ENCODE measurements at regions not wholly inside any gene's neighbourhood (a gene's known extent, or its start where the extent isn't known, plus 50 kb on each side); places are given as distances from the start of the nearest gene placed in this dataset.

DNA sequence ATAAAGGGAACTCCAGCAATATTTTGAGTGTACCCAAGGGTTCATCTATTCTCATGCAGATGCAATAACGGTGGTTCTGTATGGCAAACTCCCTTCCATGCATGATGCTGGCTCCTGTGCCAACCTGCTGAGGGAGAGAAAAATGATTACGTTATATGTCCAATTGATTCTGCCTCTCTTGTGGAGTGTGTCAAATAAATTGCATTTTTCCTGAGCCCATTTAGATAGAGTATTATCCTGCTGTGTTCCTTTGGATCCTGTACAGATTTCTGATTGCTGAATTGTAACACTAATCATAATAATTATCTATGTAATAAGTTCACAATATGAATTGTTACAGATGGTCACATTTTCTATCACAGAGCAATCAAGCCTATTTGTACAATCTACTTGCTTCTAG lies 821.7 kb downstream of the C4orf33 start:
- H3K27me3 ChIP-seq (replicated peaks; ENCODE audit: insufficient read depth) = no peaks in the 10 kb centered on the region
- no peaks in the 10 kb centered on the region for H3K36me3 ChIP-seq
- DNase-seq (ENCODE audit: low spot score) = no peak
- WGBS = 69% methylated on average over 2 of the region's 2 CpGs
- TF ChIP-seq CTCF (IDR thresholded peaks at IDR 0.05) (no peak), POLR2A (IDR thresholded peaks at IDR 0.05) (no peak), POLR2AphosphoS5 (IDR thresholded peaks at IDR 0.05) (no peak)
- H3K9me3 ChIP-seq = no peaks in the 10 kb centered on the region
- intact Hi-C loops (cut with DNase I) = no loop called here
- H3K27ac ChIP-seq = no peak overlapping the region
- no peak overlapping the region for H3K4me3 ChIP-seq
- no peaks in the 10 kb centered on the region for H3K4me1 ChIP-seq (replicated peaks)

DNA sequence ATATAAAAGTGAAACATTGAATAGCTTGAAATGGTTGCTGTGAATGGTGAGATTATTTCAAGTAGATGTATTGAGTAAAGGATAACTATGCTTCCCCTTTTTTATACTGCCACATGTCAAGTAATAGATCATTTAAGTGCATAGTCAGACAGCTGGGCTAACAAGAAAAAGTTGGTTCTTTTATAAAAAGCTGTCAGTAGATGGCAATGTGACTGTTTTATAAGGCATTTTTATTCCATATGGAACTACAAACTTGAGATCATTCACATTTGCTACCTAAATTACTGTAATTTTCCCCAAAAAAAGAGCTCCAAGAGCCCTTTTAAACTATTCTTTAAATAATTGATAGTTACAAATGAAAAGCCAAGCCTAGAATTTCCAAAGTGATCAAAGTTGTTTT lies 831.0 kb downstream of the C4orf33 start:
- H3K36me3 ChIP-seq = no peaks in the 10 kb centered on the region
- H3K9me3 ChIP-seq = no peaks in the 10 kb centered on the region
- H3K27me3 ChIP-seq (replicated peaks; ENCODE audit: insufficient read depth) = no peaks in the 10 kb centered on the region
- no peak for TF ChIP-seq POLR2A (IDR thresholded peaks at IDR 0.05)
- TF ChIP-seq POLR2AphosphoS5 (IDR thresholded peaks at IDR 0.05) = no peak
- TF ChIP-seq CTCF (IDR thresholded peaks at IDR 0.05) = no peak
- intact Hi-C loops (cut with DNase I) = no loop called here
- H3K27ac ChIP-seq = no peak overlapping the region
- no peak overlapping the region for H3K4me3 ChIP-seq
- no peaks in the 10 kb centered on the region for H3K4me1 ChIP-seq (replicated peaks)
- no peak for DNase-seq (ENCODE audit: low spot score)

DNA sequence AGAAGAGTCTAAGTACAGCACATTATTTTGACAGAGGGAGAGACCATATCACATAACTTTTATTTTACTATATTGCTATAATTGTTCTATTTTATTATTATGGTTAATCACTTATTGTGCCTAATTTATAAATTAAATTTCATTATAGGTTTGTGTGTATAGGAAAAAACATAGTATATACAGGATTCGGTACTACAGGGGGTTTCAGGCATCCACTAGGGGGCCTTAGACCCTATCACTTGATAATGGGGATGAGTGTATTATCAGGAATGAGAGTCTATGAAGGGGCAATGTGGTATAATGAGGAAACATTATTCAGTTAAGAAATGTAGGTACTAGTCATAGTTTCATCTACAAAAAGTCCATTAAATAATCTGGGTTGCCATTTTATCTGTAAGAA lies 833.1 kb downstream of the C4orf33 start:
- no peaks in the 10 kb centered on the region for H3K9me3 ChIP-seq
- no peaks in the 10 kb centered on the region for H3K36me3 ChIP-seq
- TF ChIP-seq POLR2AphosphoS5 (IDR thresholded peaks at IDR 0.05) (no peak), CTCF (IDR thresholded peaks at IDR 0.05) (no peak), POLR2A (IDR thresholded peaks at IDR 0.05) (no peak)
- WGBS = 71% methylated on average over 1 of the region's 1 CpG
- intact Hi-C loops (cut with DNase I) = no loop called here
- H3K4me1 ChIP-seq (replicated peaks) = no peaks in the 10 kb centered on the region
- no peaks in the 10 kb centered on the region for H3K27me3 ChIP-seq (replicated peaks; ENCODE audit: insufficient read depth)
- no peak overlapping the region for H3K27ac ChIP-seq
- H3K4me3 ChIP-seq = no peak overlapping the region
- DNase-seq (ENCODE audit: low spot score) = no peak

GRCh38 chr4:129929984-129930383 lies 834.0 kb downstream of the C4orf33 start:
- DNase-seq (ENCODE audit: low spot score) = no peak
- no peaks in the 10 kb centered on the region for H3K4me1 ChIP-seq (replicated peaks)
- H3K9me3 ChIP-seq = no peaks in the 10 kb centered on the region
- H3K36me3 ChIP-seq = no peaks in the 10 kb centered on the region
- TF ChIP-seq CTCF (IDR thresholded peaks at IDR 0.05) (no peak), POLR2A (IDR thresholded peaks at IDR 0.05) (no peak), POLR2AphosphoS5 (IDR thresholded peaks at IDR 0.05) (no peak)
- 75% methylated on average over 7 of the region's 7 CpGs for WGBS
- no peaks in the 10 kb centered on the region for H3K27me3 ChIP-seq (replicated peaks; ENCODE audit: insufficient read depth)
- no peak overlapping the region for H3K27ac ChIP-seq
- H3K4me3 ChIP-seq = no peak overlapping the region
- intact Hi-C loops (cut with DNase I) = no loop called here

DNA sequence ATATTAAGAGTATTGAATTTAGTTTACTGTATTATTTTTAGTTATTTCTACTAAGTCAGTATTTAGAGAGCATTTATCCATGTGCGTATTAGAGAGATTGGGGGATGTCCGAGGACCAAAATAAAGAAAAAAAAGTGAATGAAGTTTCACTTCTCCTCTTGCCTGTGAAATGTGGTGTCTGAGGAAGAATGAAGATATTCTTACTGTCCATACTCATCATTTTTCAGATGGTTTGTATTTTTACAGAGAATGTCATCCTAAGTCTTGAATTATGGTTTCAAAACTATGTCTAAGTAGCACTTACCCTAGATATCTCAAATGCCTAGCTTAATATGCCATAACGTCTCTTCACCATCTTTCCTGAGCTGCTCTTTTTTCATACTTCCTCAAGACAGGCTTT lies 854.3 kb downstream of the C4orf33 start:
- DNase-seq (ENCODE audit: low spot score) = no peak
- H3K4me1 ChIP-seq (replicated peaks) = no peaks in the 10 kb centered on the region
- H3K27me3 ChIP-seq (replicated peaks; ENCODE audit: insufficient read depth) = no peaks in the 10 kb centered on the region
- H3K27ac ChIP-seq = no peak overlapping the region
- intact Hi-C loops (cut with DNase I) = no loop called here
- 87% methylated on average over 3 of the region's 3 CpGs for WGBS
- H3K36me3 ChIP-seq = no peaks in the 10 kb centered on the region
- no peak for TF ChIP-seq CTCF (IDR thresholded peaks at IDR 0.05)
- TF ChIP-seq POLR2A (IDR thresholded peaks at IDR 0.05) = no peak
- no peak for TF ChIP-seq POLR2AphosphoS5 (IDR thresholded peaks at IDR 0.05)
- H3K4me3 ChIP-seq = no peak overlapping the region
- no peaks in the 10 kb centered on the region for H3K9me3 ChIP-seq
